ENCODE measurements at regions not wholly inside any gene's neighbourhood (a gene's known extent, or its start where the extent isn't known, plus 50 kb on each side); places are given as distances from the start of the nearest gene placed in this dataset.
"Not testable (repeated sequence)": the region's sequence is repeated elsewhere in the genome, so short reads cannot be mapped to it uniquely, and the experiment has no call there.

DNA sequence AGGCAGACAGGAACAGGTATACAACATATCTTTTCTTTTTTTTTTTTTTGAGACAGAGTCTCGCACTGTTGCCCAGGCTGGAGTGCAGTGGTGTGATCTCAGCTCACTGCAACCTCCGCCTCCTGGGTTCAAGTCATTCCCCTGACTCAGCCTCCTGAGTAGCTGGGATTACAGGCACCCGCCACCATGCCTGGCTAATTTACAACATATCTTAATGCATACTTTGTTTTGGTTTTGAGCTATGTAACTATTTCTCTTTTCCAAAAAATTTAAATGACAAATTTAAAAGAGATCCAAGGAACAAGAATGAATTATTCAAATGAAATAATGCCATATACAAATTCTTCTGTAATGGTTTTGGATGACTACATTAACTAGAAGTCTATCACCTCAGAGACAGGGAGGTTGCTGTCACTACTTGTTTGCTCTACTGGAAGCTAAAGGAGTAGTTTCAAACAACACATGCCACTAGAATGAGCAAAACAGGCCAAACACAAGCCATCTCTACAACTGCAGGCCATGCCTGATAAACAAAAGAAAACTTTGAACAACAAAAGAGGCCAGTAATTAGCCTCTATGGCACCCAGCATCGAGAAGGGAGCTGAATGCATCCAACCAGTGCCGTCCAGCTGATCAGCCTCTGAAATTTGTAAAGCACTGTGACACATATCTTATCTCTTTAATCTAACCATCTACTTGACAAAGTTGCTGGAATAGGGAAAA lies 133.6 kb upstream of the VOPP1 start:
- H3K4me3 ChIP-seq (ENCODE audit: low read depth, low read length); H3K36me3 ChIP-seq (ENCODE audit: control insufficient read depth in 2 of 2, insufficient read depth in 1 of 2, low read length in 2 of 2); H3K27ac ChIP-seq (ENCODE audit: extremely low read depth, low read depth, low read length); POLR2A ChIA-PET; H3K9me3 ChIP-seq (ENCODE audit: control insufficient read depth, insufficient read depth, low read depth, low read length); CTCF ChIA-PET; H3K4me1 ChIP-seq (ENCODE audit: control insufficient read depth, insufficient read depth, low read length): not testable (repeated sequence)

DNA sequence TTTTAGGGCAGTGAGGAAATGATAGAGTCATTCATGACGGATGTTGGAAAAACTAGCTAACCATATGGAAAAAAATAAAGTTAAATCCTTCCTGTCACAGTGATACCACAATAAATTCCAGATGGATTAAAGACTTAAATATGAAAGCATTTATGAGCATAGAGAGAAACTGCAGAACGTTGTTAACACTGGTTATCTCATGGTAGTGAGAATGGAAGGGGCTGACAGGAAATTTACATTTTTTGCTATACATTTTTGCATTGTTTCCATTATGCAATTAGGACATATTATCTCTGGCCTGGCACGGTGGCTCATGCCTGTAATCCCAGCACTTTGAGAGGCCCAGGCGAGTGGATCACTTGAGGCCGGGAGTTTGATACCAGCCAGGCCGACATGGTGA lies 130.5 kb upstream of the VOPP1 start:
- H3K36me3 ChIP-seq (ENCODE audit: control insufficient read depth in 2 of 2, insufficient read depth in 1 of 2, low read length in 2 of 2); H3K9me3 ChIP-seq (ENCODE audit: control insufficient read depth, insufficient read depth, low read depth, low read length); CTCF ChIA-PET; POLR2A ChIA-PET; H3K4me1 ChIP-seq (ENCODE audit: control insufficient read depth, insufficient read depth, low read length); H3K4me3 ChIP-seq (ENCODE audit: low read depth, low read length); H3K27ac ChIP-seq (ENCODE audit: extremely low read depth, low read depth, low read length): not testable (repeated sequence)

DNA sequence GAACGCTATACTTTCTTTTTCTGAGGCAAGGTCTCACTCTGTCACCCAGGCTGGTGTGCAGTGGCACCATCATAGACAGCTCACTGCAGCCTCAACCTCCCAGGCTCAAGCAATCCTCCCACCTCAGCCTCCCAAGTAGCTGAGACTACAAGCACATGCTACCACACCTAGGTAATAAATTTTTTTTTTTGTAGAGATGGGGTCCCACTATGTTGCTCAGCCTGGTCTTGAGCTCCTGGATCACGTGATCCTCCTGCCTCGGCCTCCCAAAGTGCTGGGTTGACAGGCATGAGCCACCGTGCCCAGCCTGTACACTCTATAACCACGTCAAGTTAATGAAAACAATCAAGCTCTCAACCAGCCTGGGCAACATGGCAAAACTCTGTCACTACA lies 127.1 kb upstream of the VOPP1 start:
- H3K27ac ChIP-seq (ENCODE audit: extremely low read depth, low read depth, low read length); POLR2A ChIA-PET; CTCF ChIA-PET; H3K36me3 ChIP-seq (ENCODE audit: control insufficient read depth in 2 of 2, insufficient read depth in 1 of 2, low read length in 2 of 2); H3K4me3 ChIP-seq (ENCODE audit: low read depth, low read length); H3K9me3 ChIP-seq (ENCODE audit: control insufficient read depth, insufficient read depth, low read depth, low read length); H3K4me1 ChIP-seq (ENCODE audit: control insufficient read depth, insufficient read depth, low read length): not testable (repeated sequence)

GRCh38 chr7:55698607-55699449 lies 126.5 kb upstream of the VOPP1 start:
- H3K9me3 ChIP-seq (ENCODE audit: control insufficient read depth, insufficient read depth, low read depth, low read length); H3K27ac ChIP-seq (ENCODE audit: extremely low read depth, low read depth, low read length); H3K4me1 ChIP-seq (ENCODE audit: control insufficient read depth, insufficient read depth, low read length); H3K4me3 ChIP-seq (ENCODE audit: low read depth, low read length); POLR2A ChIA-PET; H3K36me3 ChIP-seq (ENCODE audit: control insufficient read depth in 2 of 2, insufficient read depth in 1 of 2, low read length in 2 of 2); CTCF ChIA-PET: not testable (repeated sequence)

DNA sequence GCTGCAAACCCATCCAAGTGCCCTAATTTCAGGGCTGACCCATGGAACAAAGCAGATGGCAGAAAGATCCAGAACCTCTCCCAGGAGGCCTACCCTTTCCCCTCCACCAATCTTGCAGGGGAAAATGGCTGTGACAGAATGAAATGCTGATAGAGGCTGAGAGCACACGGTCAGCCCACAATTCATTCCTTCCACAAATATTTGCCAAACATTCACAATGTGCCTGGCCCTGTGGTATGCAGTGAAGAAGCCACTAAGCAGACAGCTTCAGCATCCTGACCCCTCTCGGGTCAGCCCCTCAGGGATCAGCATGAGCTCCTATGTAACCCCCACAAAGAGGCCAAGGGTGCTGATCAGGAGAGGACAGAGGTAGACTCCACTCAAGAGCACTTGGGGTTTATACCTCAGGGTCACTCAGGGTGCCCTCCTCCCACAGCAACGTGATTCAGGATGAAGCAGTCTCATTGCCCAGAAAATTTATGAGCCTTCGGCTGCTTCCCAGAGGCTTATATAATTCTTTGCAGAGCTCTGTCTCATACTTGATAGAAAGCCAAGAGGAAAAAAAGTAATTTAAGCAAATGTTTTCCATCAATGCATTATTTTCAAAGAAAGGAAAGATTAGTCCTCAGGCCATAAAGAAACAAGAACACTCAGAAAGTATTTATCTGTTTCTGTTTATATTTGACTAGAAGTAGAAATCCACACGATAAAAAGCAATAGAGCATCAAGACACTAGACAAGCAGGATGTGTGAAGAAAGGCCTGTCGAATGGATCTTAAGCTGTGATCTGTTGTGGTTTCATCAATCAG lies 123.8 kb upstream of the VOPP1 start:
- H3K9me3 ChIP-seq (ENCODE audit: control insufficient read depth, insufficient read depth, low read depth, low read length); POLR2A ChIA-PET; H3K27ac ChIP-seq (ENCODE audit: extremely low read depth, low read depth, low read length); H3K4me1 ChIP-seq (ENCODE audit: control insufficient read depth, insufficient read depth, low read length); CTCF ChIA-PET; H3K36me3 ChIP-seq (ENCODE audit: control insufficient read depth in 2 of 2, insufficient read depth in 1 of 2, low read length in 2 of 2); H3K4me3 ChIP-seq (ENCODE audit: low read depth, low read length): not testable (repeated sequence)

DNA sequence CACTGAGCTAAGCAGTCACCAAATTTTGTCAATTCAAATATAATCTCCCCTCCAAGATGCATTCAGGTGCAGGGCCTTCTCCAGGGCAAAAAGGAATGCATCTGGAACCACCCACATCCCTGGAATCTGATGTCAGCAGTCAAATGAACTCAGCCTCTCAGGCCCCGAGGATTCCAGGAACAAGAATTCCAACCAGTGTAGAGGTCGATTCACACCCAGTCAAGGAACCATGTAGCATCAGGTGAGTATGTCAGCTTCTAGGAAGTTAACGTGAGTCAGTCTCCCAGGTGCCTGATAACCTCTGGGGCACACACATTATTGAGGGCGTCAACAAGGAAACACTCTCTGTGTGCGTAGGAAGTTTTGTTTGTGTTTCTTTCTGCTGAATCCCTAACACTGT lies 122.2 kb upstream of the VOPP1 start:
- H3K27ac ChIP-seq (ENCODE audit: extremely low read depth, low read depth, low read length); H3K4me1 ChIP-seq (ENCODE audit: control insufficient read depth, insufficient read depth, low read length); POLR2A ChIA-PET; CTCF ChIA-PET; H3K4me3 ChIP-seq (ENCODE audit: low read depth, low read length); H3K36me3 ChIP-seq (ENCODE audit: control insufficient read depth in 2 of 2, insufficient read depth in 1 of 2, low read length in 2 of 2); H3K9me3 ChIP-seq (ENCODE audit: control insufficient read depth, insufficient read depth, low read depth, low read length): not testable (repeated sequence)

DNA sequence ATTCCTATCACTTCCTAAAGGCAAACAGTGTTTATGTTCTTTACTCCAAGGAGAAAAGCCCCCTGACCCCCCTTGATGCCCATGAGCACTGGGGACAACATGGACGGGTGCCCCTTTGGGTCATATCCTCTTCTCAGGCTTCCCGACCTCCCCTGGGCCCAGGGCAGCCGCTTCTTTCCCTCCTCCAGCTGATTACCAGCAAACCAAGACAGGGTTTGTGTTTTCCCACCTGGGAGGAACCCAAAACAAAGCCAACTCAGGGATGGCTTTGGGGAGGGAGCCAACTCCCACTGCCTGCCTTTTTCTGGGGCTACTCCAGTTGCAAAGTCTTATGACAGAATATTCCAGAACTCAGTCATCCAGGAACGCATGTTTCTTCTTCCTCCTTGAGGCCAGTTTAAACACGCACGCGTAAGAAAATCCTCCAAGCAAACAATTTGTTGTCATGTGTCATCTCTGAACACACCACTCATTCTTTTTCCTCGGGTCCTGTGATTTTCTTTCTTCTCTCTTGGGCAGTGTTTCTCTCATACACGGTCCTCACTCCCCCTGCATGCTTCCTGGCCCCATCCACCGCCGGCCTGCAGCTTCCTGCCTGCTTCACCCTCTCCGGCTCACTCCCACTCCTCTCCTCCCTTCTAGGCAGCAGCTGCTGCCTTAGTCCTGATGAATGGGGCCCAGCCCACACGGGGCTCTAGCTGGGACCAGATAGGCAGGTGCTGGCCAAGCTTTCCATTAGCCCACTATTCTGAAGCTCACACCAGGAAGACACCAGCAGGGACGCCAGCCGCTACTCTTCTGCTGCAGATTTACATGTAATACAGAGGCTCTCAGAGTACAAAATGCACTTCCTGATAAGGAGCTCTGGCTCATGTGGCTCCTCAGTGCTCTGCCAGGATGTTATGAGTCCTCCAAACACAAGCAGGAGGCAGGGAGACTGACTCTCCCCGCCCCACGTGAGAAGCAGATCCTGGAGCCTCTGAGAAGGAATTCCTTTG lies 116.7 kb upstream of the VOPP1 start:
- POLR2A ChIA-PET; H3K4me3 ChIP-seq (ENCODE audit: low read depth, low read length); H3K36me3 ChIP-seq (ENCODE audit: control insufficient read depth in 2 of 2, insufficient read depth in 1 of 2, low read length in 2 of 2); H3K4me1 ChIP-seq (ENCODE audit: control insufficient read depth, insufficient read depth, low read length); H3K9me3 ChIP-seq (ENCODE audit: control insufficient read depth, insufficient read depth, low read depth, low read length); CTCF ChIA-PET; H3K27ac ChIP-seq (ENCODE audit: extremely low read depth, low read depth, low read length): not testable (repeated sequence)

DNA sequence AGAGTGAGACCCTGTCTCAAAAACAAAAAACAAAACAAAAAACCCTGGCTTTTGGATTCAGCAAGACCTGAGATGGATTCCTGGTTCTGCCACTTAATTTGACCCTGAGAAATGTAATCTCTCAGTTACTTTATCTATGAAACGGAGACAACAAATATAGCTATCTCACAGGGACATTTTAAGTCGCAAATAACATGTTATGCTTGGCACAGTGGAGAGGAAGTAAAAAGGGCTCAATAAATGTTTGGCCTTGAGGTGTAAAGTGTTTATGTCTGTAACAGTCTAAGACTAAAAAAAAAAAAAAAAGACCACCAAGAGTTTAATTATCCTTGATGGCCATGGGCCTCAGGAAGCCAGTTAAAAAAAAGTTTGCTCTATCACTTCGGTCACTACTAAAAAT lies 116.0 kb upstream of the VOPP1 start:
- H3K36me3 ChIP-seq (ENCODE audit: control insufficient read depth in 2 of 2, insufficient read depth in 1 of 2, low read length in 2 of 2); H3K4me1 ChIP-seq (ENCODE audit: control insufficient read depth, insufficient read depth, low read length); H3K4me3 ChIP-seq (ENCODE audit: low read depth, low read length); POLR2A ChIA-PET; H3K27ac ChIP-seq (ENCODE audit: extremely low read depth, low read depth, low read length); H3K9me3 ChIP-seq (ENCODE audit: control insufficient read depth, insufficient read depth, low read depth, low read length); CTCF ChIA-PET: not testable (repeated sequence)

DNA sequence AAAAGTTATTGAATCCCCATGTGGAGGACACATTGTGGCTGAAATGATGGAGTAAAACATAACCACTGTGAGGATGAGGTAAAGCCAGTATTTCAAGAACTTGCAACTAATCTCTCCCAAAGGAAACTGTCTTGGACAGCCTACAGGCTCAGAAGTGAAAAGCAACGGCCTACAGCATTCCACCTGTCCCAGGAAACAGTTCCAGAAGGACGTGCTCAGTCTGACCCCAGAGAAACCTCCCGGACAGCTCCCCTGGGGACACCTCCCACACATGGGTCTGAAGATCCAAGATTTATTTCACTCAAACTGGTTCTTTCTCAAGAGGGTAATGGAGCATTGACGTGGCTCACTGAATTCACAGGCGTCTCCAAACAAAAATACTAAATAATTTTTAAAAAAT lies 115.0 kb upstream of the VOPP1 start:
- H3K27ac ChIP-seq (ENCODE audit: extremely low read depth, low read depth, low read length); POLR2A ChIA-PET; H3K36me3 ChIP-seq (ENCODE audit: control insufficient read depth in 2 of 2, insufficient read depth in 1 of 2, low read length in 2 of 2); H3K4me3 ChIP-seq (ENCODE audit: low read depth, low read length); H3K4me1 ChIP-seq (ENCODE audit: control insufficient read depth, insufficient read depth, low read length); H3K9me3 ChIP-seq (ENCODE audit: control insufficient read depth, insufficient read depth, low read depth, low read length); CTCF ChIA-PET: not testable (repeated sequence)

DNA sequence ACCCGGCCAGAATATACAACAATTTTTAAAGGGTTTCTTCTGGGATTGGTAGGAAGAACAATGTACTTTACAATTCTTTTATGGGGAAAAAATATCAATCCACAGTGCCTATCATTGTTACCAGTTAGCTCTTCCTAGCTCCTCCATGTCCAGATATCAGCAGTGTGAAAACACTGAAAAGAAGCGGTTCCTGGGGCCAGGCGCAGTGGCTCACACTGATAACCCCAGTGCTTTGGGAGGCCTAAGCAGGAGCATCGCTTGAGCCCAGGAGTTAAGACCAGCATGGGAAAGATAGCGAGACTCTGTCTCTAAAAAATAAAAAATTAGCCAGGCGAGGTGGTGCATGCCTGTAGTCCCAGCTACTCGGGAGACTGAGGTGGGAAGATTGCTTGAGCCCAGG lies 114.5 kb upstream of the VOPP1 start:
- H3K27ac ChIP-seq (ENCODE audit: extremely low read depth, low read depth, low read length); H3K4me3 ChIP-seq (ENCODE audit: low read depth, low read length); POLR2A ChIA-PET; H3K4me1 ChIP-seq (ENCODE audit: control insufficient read depth, insufficient read depth, low read length); H3K9me3 ChIP-seq (ENCODE audit: control insufficient read depth, insufficient read depth, low read depth, low read length); CTCF ChIA-PET; H3K36me3 ChIP-seq (ENCODE audit: control insufficient read depth in 2 of 2, insufficient read depth in 1 of 2, low read length in 2 of 2): not testable (repeated sequence)
